ENCODE measurements at regions not wholly inside any gene's neighbourhood (a gene's known extent, or its start where the extent isn't known, plus 50 kb on each side); places are given as distances from the start of the nearest gene placed in this dataset.

DNA sequence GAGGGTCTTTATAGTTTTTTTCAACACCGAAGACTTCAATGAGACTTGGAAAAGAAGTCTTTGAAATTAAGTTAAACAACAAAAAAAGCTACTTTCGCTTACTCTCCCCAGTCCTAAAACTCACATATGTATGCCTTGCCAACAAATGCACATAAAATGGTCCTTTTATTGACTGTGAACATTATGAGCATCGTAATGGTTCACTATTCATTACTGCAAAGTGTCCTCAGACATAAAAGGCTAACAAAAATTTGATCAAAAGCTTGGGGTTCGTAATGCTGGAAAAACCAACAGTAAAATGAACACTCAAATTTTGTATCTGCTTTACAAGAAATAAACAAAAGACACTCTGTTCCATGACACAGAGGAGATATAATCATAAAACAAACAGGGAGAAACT is 285.3 kb upstream of the SLC8A1 start:
- TF ChIP-seq, protein P1, sequence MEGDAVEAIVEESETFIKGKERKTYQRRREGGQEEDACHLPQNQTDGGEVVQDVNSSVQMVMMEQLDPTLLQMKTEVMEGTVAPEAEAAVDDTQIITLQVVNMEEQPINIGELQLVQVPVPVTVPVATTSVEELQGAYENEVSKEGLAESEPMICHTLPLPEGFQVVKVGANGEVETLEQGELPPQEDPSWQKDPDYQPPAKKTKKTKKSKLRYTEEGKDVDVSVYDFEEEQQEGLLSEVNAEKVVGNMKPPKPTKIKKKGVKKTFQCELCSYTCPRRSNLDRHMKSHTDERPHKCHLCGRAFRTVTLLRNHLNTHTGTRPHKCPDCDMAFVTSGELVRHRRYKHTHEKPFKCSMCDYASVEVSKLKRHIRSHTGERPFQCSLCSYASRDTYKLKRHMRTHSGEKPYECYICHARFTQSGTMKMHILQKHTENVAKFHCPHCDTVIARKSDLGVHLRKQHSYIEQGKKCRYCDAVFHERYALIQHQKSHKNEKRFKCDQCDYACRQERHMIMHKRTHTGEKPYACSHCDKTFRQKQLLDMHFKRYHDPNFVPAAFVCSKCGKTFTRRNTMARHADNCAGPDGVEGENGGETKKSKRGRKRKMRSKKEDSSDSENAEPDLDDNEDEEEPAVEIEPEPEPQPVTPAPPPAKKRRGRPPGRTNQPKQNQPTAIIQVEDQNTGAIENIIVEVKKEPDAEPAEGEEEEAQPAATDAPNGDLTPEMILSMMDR (IDR thresholded peaks at IDR 0.05; ENCODE audit: insufficient read depth, missing control alignments), result no peak
- FAIRE-seq, result no peak

DNA sequence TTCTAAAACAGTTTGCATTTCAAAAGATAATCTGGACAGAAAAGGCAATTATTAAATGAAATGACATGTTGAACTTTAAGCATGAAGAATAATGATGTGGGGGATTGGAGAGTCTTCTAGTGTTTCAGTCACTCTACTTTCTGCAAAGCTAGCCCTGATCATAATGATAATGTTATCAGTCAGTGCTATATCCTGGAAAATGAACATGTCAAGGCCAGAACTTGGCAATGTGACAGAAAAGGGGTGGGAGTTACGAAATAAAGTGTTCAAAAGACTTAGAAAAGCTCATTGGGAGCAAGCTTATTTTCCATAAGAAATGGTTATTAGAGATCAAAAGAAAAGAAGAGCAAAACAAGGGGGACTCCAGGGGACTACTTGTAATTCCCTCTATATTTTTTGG is 288.5 kb upstream of the SLC8A1 start:
- TF ChIP-seq, protein P1 (IDR thresholded peaks at IDR 0.05; ENCODE audit: insufficient read depth, missing control alignments), result no peak
- DNase-seq (ENCODE audit: insufficient read length, low spot score), result no peak
- FAIRE-seq, result no peak

More for the DNA sequence above, 285.3 kb upstream of the SLC8A1 start:
- no peak for DNase-seq (ENCODE audit: insufficient read length, low spot score)

DNA sequence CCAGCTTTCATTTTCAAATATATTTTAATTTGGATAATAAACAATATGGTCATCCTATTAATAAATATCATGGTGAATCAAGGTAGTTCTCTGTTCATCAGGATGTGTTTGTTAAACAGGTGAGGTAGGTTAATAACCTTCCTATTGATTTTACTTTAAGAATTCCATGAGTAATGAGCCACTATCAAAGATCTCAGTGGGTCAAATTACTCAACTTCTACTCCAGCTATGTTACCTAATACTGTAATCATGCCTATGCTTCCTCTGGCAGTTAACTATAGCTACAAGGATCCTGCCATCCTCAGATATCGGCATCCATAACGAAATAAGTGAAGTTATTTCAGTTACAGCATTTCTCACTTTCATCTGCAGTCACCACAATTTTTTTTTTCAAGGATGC is 289.6 kb upstream of the SLC8A1 start:
- DNase-seq (ENCODE audit: insufficient read length, low spot score) (no peak), FAIRE-seq (no peak)

DNA sequence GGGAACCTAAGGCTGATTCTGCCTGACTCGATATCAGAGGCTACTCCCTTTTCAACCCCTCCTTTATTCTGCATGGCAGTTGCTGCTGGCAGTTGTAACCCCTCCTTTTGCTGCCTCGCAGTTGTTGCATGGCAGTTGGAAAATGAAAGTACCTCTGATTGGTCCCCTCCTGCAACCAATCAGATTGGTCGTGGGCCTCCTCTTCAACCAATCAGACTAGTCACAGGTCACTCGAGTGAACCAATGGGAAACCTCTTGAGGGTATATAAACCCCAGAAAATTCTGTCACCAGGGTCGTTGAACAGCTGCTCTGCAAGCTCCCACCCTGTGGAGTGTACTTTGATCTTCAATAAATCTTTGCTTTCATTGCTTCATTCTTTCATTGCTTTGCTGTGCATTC is 294.3 kb upstream of the SLC8A1 start:
- TF ChIP-seq, protein P1 (IDR thresholded peaks at IDR 0.05; ENCODE audit: insufficient read depth, missing control alignments), result no peak
- FAIRE-seq (no peak), DNase-seq (ENCODE audit: insufficient read length, low spot score) (no peak)

More for the DNA sequence above, 289.6 kb upstream of the SLC8A1 start:
- TF ChIP-seq, protein P1 (IDR thresholded peaks at IDR 0.05; ENCODE audit: insufficient read depth, missing control alignments), result no peak

DNA sequence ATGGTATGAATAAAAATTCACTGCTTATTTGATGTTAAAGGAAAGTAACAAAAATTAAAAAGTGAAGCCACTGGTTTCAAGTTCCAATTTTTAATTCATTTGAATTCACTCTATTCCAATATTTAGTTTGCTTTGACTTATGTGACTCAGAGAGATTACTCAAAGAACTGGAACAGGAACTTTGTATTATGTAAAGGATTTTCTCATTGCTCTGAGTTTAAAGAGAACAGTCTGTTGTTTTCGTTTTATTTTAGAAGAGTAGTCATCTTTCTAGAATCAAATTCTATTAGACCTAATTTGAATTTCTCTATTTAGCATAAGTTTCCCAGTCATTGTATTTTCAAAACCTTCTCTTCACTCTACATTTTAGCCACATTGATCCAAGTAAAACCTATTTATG is 300.1 kb upstream of the SLC8A1 start:
- FAIRE-seq, result no peak
- DNase-seq (ENCODE audit: insufficient read length, low spot score), result no peak
- TF ChIP-seq, protein P1 (IDR thresholded peaks at IDR 0.05; ENCODE audit: insufficient read depth, missing control alignments), result no peak

DNA sequence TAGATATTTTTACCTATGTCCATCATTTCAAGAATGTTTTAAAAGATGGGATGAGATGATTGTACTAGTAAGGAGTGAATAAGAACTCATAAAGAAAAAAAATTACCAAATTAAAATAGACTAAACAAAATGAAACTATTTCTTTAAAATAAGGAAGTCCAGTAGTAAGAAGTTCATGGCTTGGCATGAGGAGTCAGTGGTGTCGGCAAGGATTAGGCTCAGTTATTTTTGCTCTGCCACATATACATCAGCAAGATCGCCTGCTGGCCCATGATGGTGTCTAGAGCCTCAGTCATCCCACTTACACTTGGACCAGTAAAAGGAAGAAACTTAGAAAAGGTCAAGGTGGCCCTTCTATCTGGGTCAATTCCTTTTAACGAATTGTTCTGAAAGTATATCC is 300.9 kb upstream of the SLC8A1 start:
- no peak for DNase-seq (ENCODE audit: insufficient read length, low spot score)
- no peak for FAIRE-seq
- TF ChIP-seq, protein P1 (IDR thresholded peaks at IDR 0.05; ENCODE audit: insufficient read depth, missing control alignments), result no peak

DNA sequence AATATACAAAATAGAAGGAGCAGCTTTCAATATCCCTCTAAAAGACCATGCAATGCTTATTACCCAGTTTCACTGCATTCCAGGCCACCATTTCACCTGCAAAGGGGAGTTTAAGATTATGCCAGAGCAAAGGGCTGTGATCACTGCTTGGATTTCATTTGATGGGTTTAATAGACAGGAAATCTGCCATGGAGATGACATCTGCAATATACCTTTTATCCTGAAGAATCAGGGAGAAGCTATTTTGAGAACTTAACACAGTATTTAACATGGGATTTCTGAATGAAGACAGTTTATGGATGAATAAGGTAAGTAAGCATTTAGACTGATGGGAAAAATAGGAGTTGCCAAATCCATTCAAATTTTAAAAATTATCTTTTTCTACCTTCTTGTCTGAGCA is 303.0 kb upstream of the SLC8A1 start:
- TF ChIP-seq, protein P1 (IDR thresholded peaks at IDR 0.05; ENCODE audit: insufficient read depth, missing control alignments), result no peak
- DNase-seq (ENCODE audit: insufficient read length, low spot score), result no peak
- no peak for FAIRE-seq

All from D721Med (cell line).